ENCODE measurements at regions not wholly inside any gene's neighbourhood (a gene's known extent, or its start where the extent isn't known, plus 50 kb on each side); places are given as distances from the start of the nearest gene placed in this dataset.

DNA sequence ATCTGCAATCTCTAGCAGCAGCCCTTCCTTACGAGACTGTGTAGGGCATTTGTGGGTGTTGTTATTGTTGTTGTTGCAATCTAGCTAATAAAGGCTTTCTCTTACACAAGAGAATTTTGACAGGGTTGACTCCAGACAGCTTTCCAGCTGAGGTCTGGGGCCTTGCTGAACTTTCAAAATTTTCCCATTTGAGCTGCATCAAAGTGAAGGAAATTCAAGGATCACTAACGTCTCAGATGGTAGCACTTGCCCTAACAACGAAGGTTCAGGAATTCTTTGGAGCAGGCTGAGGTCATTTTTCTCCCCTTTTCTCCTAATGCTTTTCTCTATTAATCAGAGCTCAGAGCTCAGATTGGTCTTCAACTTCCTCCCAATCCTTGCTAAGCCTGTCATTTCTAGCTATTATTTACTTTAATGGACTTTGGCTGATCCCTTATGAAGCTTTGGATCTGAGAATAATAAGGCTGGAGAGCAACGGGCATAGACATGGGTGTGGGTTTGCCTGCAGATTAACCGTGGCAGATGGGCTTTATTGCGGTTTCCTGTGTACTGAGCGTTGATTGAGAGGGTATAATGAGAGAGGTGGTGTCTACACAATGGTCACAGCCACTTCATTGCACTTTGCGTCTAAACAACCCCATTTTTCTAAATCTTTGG lies 614.0 kb upstream of the AGTR1 start:
- no peak for TF ChIP-seq POLR2A (IDR thresholded peaks at IDR 0.05)
- no peak for TF ChIP-seq POLR2AphosphoS5 (IDR thresholded peaks at IDR 0.05)
- TF ChIP-seq, protein P1, sequence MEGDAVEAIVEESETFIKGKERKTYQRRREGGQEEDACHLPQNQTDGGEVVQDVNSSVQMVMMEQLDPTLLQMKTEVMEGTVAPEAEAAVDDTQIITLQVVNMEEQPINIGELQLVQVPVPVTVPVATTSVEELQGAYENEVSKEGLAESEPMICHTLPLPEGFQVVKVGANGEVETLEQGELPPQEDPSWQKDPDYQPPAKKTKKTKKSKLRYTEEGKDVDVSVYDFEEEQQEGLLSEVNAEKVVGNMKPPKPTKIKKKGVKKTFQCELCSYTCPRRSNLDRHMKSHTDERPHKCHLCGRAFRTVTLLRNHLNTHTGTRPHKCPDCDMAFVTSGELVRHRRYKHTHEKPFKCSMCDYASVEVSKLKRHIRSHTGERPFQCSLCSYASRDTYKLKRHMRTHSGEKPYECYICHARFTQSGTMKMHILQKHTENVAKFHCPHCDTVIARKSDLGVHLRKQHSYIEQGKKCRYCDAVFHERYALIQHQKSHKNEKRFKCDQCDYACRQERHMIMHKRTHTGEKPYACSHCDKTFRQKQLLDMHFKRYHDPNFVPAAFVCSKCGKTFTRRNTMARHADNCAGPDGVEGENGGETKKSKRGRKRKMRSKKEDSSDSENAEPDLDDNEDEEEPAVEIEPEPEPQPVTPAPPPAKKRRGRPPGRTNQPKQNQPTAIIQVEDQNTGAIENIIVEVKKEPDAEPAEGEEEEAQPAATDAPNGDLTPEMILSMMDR (IDR thresholded peaks at IDR 0.05) = no peak

Data from breast epithelium (tissue), 3 donors.